GM12878 (cell line): ENCODE measurements at regions not wholly inside any gene's neighbourhood (a gene's known extent, or its start where the extent isn't known, plus 50 kb on each side); places are given as distances from the start of the nearest gene placed in this dataset.

ENCODE experiments used
- CTCF ChIP-seq, 3 experiments: IDR thresholded peaks in 2 of 3; conservative IDR thresholded peaks in 1 of 3; 2 replicates each; pipeline ENCODE4 v1.5.1; 2011; ENCODE audit warnings: low read depth in 3 of 3, low read length in 3 of 3, mild to moderate bottlenecking in 3 of 3, control low read depth in 2 of 3, moderate library complexity in 2 of 3, inconsistent platforms in 1 of 3, mixed read lengths in 1 of 3; ENCODE audit not compliant: control insufficient read depth in 2 of 3, insufficient read depth in 1 of 3; ENCODE audit errors: extremely low read depth in 1 of 3
- EP300 ChIP-seq, 2 experiments: fragments of 150-350 bp in 1 of 2; IDR thresholded peaks; 2 replicates each; pipeline ENCODE4 v1.6.1; 2011 to 2012; ENCODE audit warnings: low read depth in 2 of 2, low read length in 2 of 2, borderline replicate concordance in 1 of 2, improper control_type of control experiment in 1 of 2, inconsistent platforms in 1 of 2; ENCODE audit not compliant: control insufficient read depth in 1 of 2
- EZH2 ChIP-seq: IDR thresholded peaks from 2 replicates; pipeline ENCODE4 v1.6.1; 2012; ENCODE audit warnings: low read depth, mild to moderate bottlenecking, control low read depth, inconsistent platforms, low read length, borderline replicate concordance; ENCODE audit not compliant: control insufficient read depth
- FOS ChIP-seq: IDR thresholded peaks from 3 replicates; pipeline ENCODE4 v1.6.1; 2011; ENCODE audit warnings: borderline replicate concordance; ENCODE audit not compliant: insufficient read length; ENCODE audit errors: extremely low read depth
- IKZF1 ChIP-seq: fragments of 450-650 bp; conservative IDR thresholded peaks from 2 replicates; pipeline ENCODE4 v1.6.1; 2017; ENCODE audit warnings: antibody characterized with exemption, mild to moderate bottlenecking
- RFX5 ChIP-seq: IDR thresholded peaks from 2 replicates; pipeline ENCODE4 v1.6.1; 2011; ENCODE audit warnings: low read depth, low read length, improper control_type of control experiment
- TAF1 ChIP-seq: IDR thresholded peaks from 2 replicates; pipeline ENCODE4 v1.6.1; 2011; ENCODE audit warnings: mild to moderate bottlenecking, low read depth, low read length, borderline replicate concordance

- TF ChIP-seq TAF1 (no peak), EP300 (IDR thresholded peaks at IDR 0.05; ENCODE audit: borderline replicate concordance in 1 of 2, control insufficient read depth in 1 of 2, low read depth in 2 of 2, low read length in 2 of 2) (no peak), RFX5 (no peak), CTCF (IDR thresholded peaks at IDR 0.05 in 2 of 3, conservative IDR thresholded peaks at IDR 0.05 in 1 of 3; ENCODE audit: control insufficient read depth in 2 of 3, extremely low read depth in 1 of 3, insufficient read depth in 1 of 3, low read depth in 3 of 3, low read length in 3 of 3) (no peak), EZH2 (no peak), IKZF1 (peak; percentile 54), FOS (no peak)
Observed at GRCh38 chr14:34075042-34075744, 124.3 kb upstream of the EGLN3 start.
